ENCODE measurements at regions not wholly inside any gene's neighbourhood (a gene's known extent, or its start where the extent isn't known, plus 50 kb on each side); places are given as distances from the start of the nearest gene placed in this dataset.

- DNase-seq, result no peak
- no peaks in the 10 kb centered on the region for H4K20me1 ChIP-seq (ENCODE audit: insufficient read depth)
- no peak for TF ChIP-seq EZH2phosphoT487 (IDR thresholded peaks at IDR 0.05; ENCODE audit: insufficient read depth, low read depth)
- no peak for TF ChIP-seq EZH2 (IDR thresholded peaks at IDR 0.05; ENCODE audit: insufficient read depth, poor library complexity, severe bottlenecking)
- H3K27me3 ChIP-seq (replicated peaks; ENCODE audit: insufficient read depth), result no peaks in the 10 kb centered on the region
- no peaks in the 10 kb centered on the region for H3K79me2 ChIP-seq (ENCODE audit: insufficient read depth)
- H3F3A ChIP-seq (ENCODE audit: insufficient read depth), result no peaks in the 10 kb centered on the region
- H3K9me3 ChIP-seq (ENCODE audit: low read depth), result no peaks in the 10 kb centered on the region
- no peaks in the 10 kb centered on the region for H3K36me3 ChIP-seq (ENCODE audit: low read depth)
- H3K4me2 ChIP-seq (ENCODE audit: unreplicated experiment), result no peak overlapping the region
- H3K9ac ChIP-seq, result no peak overlapping the region
- H3K4me1 ChIP-seq (ENCODE audit: insufficient read depth), result no peaks in the 10 kb centered on the region
- H3K9me2 ChIP-seq (ENCODE audit: insufficient read depth), result no peaks in the 10 kb centered on the region
- H3K27ac ChIP-seq, result no peak overlapping the region
- WGBS, 2 experiments (ENCODE audit: low coverage in 1 of 2, low lambda C conversion rate in 2 of 2, missing lambda C conversion rate in 2 of 2), result 66 to 84% methylated on average over 4 of the region's 4 CpGs
- no peak overlapping the region for H3K4me3 ChIP-seq
- no peak overlapping the region for H2AFZ ChIP-seq
- in situ Hi-C loops (cut with MboI), result no loop called here
These were observed 84.6 kb downstream of the DLL1 start for GRCh38 chr6:170206317-170206621.

GRCh38 chr6:170205534-170206316 lies 85.2 kb downstream of the DLL1 start:
- no peak for TF ChIP-seq EZH2phosphoT487 (IDR thresholded peaks at IDR 0.05; ENCODE audit: insufficient read depth, low read depth)
- H3K9me3 ChIP-seq (ENCODE audit: low read depth), result no peaks in the 10 kb centered on the region
- no peaks in the 10 kb centered on the region for H3K9me2 ChIP-seq (ENCODE audit: insufficient read depth)
- H3K4me3 ChIP-seq, result no peak overlapping the region
- H3K36me3 ChIP-seq (ENCODE audit: low read depth), result no peaks in the 10 kb centered on the region
- no peaks in the 10 kb centered on the region for H3K79me2 ChIP-seq (ENCODE audit: insufficient read depth)
- H3F3A ChIP-seq (ENCODE audit: insufficient read depth), result no peaks in the 10 kb centered on the region
- in situ Hi-C loops (cut with MboI), result no loop called here
- no peaks in the 10 kb centered on the region for H3K4me1 ChIP-seq (ENCODE audit: insufficient read depth)
- no peak overlapping the region for H3K9ac ChIP-seq
- H3K27ac ChIP-seq, result no peak overlapping the region
- no peak overlapping the region for H3K4me2 ChIP-seq (ENCODE audit: unreplicated experiment)
- 42 to 45% methylated on average over 14 of the region's 14 CpGs for WGBS, 2 experiments (ENCODE audit: low coverage in 1 of 2, low lambda C conversion rate in 2 of 2, missing lambda C conversion rate in 2 of 2)
- H2AFZ ChIP-seq, result no peak overlapping the region
- H3K27me3 ChIP-seq (replicated peaks; ENCODE audit: insufficient read depth), result no peaks in the 10 kb centered on the region
- DNase-seq, result no peak
- H4K20me1 ChIP-seq (ENCODE audit: insufficient read depth), result no peaks in the 10 kb centered on the region

- Histone ChIP-seq H3K9ac (no peak overlapping the region), H3K9me3 (ENCODE audit: low read depth) (no peaks in the 10 kb centered on the region), H3K9me2 (ENCODE audit: insufficient read depth) (no peaks in the 10 kb centered on the region), H3K27me3 (replicated peaks; ENCODE audit: insufficient read depth) (no peaks in the 10 kb centered on the region), H3F3A (ENCODE audit: insufficient read depth) (no peaks in the 10 kb centered on the region), H4K20me1 (ENCODE audit: insufficient read depth) (no peaks in the 10 kb centered on the region), H3K27ac (no peak overlapping the region), H3K4me1 (ENCODE audit: insufficient read depth) (no peaks in the 10 kb centered on the region), H3K79me2 (ENCODE audit: insufficient read depth) (no peaks in the 10 kb centered on the region), H2AFZ (no peak overlapping the region), H3K4me3 (no peak overlapping the region), H3K4me2 (ENCODE audit: unreplicated experiment) (no peak overlapping the region), H3K36me3 (ENCODE audit: low read depth) (no peaks in the 10 kb centered on the region)
- in situ Hi-C loops (cut with MboI), result no loop called here
- WGBS, 2 experiments (ENCODE audit: low coverage in 1 of 2, low lambda C conversion rate in 2 of 2, missing lambda C conversion rate in 2 of 2), result 51 to 66% methylated on average over 6 of the region's 6 CpGs
- TF ChIP-seq EZH2phosphoT487 (IDR thresholded peaks at IDR 0.05; ENCODE audit: insufficient read depth, low read depth), result no peak
- no peak for TF ChIP-seq EZH2 (IDR thresholded peaks at IDR 0.05; ENCODE audit: insufficient read depth, poor library complexity, severe bottlenecking)
- no peak for DNase-seq
These were observed 85.8 kb downstream of the DLL1 start for GRCh38 chr6:170205126-170205525.

- peak; percentile 15 for DNase-seq
- no peak overlapping the region for H3K4me3 ChIP-seq
- H3K79me2 ChIP-seq (ENCODE audit: insufficient read depth), result no peaks in the 10 kb centered on the region
- no peaks in the 10 kb centered on the region for H3F3A ChIP-seq (ENCODE audit: insufficient read depth)
- H3K9me3 ChIP-seq (ENCODE audit: low read depth), result no peaks in the 10 kb centered on the region
- in situ Hi-C loops (cut with MboI), result no loop called here
- H3K27me3 ChIP-seq (replicated peaks; ENCODE audit: insufficient read depth), result no peaks in the 10 kb centered on the region
- H2AFZ ChIP-seq, result no peak overlapping the region
- H3K36me3 ChIP-seq (ENCODE audit: low read depth), result no peaks in the 10 kb centered on the region
- no peak overlapping the region for H3K4me2 ChIP-seq (ENCODE audit: unreplicated experiment)
- no peaks in the 10 kb centered on the region for H3K9me2 ChIP-seq (ENCODE audit: insufficient read depth)
- H3K4me1 ChIP-seq (ENCODE audit: insufficient read depth), result 0 out of 2 replicates have a peak, but pooled peaks cover 4% of the 10 kb centered on the region
- no peak overlapping the region for H3K27ac ChIP-seq
- TF ChIP-seq EZH2 (IDR thresholded peaks at IDR 0.05; ENCODE audit: insufficient read depth, poor library complexity, severe bottlenecking), result no peak
- TF ChIP-seq EZH2phosphoT487 (IDR thresholded peaks at IDR 0.05; ENCODE audit: insufficient read depth, low read depth), result no peak
- no peak overlapping the region for H3K9ac ChIP-seq
- no peaks in the 10 kb centered on the region for H4K20me1 ChIP-seq (ENCODE audit: insufficient read depth)
- 60 to 64% methylated on average over 6 of the region's 6 CpGs for WGBS, 2 experiments (ENCODE audit: low coverage in 1 of 2, low lambda C conversion rate in 2 of 2, missing lambda C conversion rate in 2 of 2)
These were observed 87.7 kb downstream of the DLL1 start for GRCh38 chr6:170203212-170203611.
